ENCODE measurements at regions not wholly inside any gene's neighbourhood (a gene's known extent, or its start where the extent isn't known, plus 50 kb on each side); places are given as distances from the start of the nearest gene placed in this dataset.

DNA sequence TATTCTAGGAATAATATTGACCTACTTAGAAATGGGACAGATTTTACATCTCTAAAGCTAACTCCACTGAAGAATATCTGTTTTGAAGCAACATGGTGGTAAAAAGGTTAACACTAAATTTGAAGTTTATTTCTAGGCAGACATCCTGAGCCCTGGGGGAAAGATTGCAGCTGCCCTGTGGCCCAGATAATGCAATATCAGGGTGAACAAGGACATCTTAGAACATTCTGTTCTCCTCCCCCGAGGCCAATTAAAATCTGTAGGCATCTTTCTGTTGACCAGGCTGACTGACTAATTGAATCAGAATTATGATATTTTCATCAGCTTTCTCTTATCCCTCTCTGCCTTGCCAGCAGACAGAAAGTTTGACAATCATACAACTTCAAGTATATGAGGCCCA, 149.8 kb upstream of the DUSP10 start:
- TF ChIP-seq, protein P1, sequence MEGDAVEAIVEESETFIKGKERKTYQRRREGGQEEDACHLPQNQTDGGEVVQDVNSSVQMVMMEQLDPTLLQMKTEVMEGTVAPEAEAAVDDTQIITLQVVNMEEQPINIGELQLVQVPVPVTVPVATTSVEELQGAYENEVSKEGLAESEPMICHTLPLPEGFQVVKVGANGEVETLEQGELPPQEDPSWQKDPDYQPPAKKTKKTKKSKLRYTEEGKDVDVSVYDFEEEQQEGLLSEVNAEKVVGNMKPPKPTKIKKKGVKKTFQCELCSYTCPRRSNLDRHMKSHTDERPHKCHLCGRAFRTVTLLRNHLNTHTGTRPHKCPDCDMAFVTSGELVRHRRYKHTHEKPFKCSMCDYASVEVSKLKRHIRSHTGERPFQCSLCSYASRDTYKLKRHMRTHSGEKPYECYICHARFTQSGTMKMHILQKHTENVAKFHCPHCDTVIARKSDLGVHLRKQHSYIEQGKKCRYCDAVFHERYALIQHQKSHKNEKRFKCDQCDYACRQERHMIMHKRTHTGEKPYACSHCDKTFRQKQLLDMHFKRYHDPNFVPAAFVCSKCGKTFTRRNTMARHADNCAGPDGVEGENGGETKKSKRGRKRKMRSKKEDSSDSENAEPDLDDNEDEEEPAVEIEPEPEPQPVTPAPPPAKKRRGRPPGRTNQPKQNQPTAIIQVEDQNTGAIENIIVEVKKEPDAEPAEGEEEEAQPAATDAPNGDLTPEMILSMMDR (IDR thresholded peaks at IDR 0.05): no peak
- TF ChIP-seq, protein P2, sequence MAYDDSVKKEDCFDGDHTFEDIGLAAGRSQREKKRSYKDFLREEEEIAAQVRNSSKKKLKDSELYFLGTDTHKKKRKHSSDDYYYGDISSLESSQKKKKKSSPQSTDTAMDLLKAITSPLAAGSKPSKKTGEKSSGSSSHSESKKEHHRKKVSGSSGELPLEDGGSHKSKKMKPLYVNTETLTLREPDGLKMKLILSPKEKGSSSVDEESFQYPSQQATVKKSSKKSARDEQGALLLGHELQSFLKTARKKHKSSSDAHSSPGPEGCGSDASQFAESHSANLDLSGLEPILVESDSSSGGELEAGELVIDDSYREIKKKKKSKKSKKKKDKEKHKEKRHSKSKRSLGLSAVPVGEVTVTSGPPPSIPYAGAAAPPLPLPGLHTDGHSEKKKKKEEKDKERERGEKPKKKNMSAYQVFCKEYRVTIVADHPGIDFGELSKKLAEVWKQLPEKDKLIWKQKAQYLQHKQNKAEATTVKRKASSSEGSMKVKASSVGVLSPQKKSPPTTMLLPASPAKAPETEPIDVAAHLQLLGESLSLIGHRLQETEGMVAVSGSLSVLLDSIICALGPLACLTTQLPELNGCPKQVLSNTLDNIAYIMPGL (CRISPR knock-in tag; IDR thresholded peaks at IDR 0.05): no peak

Data from WTC11 (cell line).